AG08396 (cell line): ENCODE measurements at regions not wholly inside any gene's neighbourhood (a gene's known extent, or its start where the extent isn't known, plus 50 kb on each side); places are given as distances from the start of the nearest gene placed in this dataset.
"Not testable (repeated sequence)": the region's sequence is repeated elsewhere in the genome, so short reads cannot be mapped to it uniquely, and the experiment has no call there.

Experiments
- DNase-seq: peaks from one replicate; pipeline ENCODE4 v3.0.0; 2012; ENCODE audit warnings: low spot score, mixed read lengths

DNA sequence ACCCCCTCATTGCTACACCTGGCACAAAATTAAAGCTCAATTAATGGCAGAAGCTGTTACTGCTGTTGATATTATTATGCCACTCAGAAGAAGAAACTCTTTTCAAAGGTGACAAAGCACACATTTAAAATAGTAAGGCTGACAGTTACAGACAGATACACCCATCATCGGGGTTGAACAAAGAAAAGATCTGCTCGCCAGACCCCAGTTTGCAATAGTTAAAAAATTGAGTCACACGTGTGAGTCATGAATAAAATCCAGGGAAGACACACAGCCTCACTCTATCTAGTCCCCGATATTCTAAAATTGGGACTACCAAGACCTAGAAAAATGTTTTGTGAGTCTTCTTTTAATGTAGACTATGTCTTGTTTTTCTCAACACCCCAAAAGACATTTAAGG, 330.0 kb upstream of the SOX9 start:
- DNase-seq = no peak

- no peak for DNase-seq
Observed at GRCh38 chr17:71791311-71791710, 329.5 kb upstream of the SOX9 start.

GRCh38 chr17:71792966-71793365, 327.9 kb upstream of the SOX9 start:
- peak; percentile 30 for DNase-seq

GRCh38 chr17:71793518-71793917, 327.3 kb upstream of the SOX9 start:
- no peak for DNase-seq

DNA sequence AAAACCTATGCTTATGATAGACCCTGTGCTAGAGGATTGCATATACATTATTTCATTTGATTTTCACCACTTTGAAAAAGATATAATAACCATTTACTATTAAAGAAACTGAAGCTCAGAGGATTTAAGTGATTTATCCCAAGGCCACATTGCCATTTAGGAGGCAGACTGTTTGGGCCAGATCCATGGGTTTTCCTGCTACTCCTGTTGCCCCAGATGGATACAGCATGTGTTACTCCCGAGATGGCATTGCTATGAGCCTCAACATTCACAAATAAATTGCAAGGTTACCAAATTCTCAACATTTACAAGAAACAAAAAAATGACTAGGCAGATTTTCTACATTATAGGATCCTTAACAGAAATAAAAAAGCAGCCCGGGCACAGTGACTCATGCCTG, 322.1 kb upstream of the SOX9 start:
- DNase-seq = no peak

GRCh38 chr17:71799657-71800056, 321.2 kb upstream of the SOX9 start:
- no peak for DNase-seq

DNA sequence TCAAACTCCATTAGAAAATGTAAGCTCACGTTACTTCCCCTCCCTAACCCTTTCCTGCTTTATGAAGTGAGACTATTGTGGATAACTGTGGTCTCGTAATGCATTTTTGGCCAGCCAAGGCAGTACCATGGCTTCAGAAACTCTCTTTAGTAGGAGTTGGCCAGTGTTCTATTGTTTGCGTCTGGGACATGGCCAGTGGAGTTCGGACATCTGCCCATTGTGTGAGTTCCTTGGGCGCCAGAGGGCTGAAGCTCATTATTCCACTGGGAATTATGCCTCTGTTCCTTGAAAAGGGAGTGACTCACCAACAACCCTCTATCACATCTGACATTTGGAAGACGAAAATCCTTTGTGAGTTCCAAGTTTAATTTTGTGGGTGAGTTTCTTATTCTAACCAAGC, 319.5 kb upstream of the SOX9 start:
- DNase-seq = no peak

GRCh38 chr17:71802663-71803062, 318.2 kb upstream of the SOX9 start:
- no peak for DNase-seq

- DNase-seq = no peak
Observed at GRCh38 chr17:71803656-71804284, 317.1 kb upstream of the SOX9 start.

DNA sequence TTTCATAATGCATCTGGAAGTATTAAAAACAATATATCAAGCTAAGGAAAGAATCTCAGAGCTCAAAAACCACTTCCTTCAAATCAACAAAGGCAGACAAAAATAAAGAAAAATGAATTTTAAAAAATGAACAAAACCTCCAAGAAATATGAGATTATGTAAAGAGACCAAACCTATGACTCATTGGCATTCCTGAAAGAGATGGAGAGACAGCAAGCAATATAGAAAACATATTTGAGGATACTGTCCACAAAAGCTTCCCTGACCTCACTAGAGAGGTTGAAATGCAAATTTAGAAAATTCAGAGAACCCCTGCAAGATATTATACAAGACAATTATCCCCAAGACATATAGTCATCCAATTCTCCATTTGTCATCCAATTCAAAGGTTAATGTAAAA, 311.3 kb upstream of the SOX9 start:
- no peak for DNase-seq

DNA sequence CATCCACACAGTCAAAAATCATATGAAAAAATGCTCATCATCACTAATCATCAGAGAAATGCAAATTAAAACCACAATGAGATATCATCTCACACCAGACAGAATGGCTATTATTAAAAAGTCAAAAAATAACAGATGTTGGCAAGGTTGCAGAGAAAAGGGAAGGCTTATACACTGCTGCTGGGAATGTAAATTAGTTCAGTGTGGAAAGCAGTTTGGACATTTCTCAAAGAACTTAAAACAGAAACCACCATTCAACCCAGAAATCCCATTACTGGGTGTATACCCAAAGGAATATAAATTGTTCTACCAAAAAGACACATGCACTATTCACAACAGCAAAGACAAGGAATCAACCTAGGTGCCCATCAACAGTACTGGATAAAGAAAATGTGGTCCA, 307.0 kb upstream of the SOX9 start:
- DNase-seq = not testable (repeated sequence)

- no peak for DNase-seq
Observed at GRCh38 chr17:71821511-71821910, 299.3 kb upstream of the SOX9 start.

DNA sequence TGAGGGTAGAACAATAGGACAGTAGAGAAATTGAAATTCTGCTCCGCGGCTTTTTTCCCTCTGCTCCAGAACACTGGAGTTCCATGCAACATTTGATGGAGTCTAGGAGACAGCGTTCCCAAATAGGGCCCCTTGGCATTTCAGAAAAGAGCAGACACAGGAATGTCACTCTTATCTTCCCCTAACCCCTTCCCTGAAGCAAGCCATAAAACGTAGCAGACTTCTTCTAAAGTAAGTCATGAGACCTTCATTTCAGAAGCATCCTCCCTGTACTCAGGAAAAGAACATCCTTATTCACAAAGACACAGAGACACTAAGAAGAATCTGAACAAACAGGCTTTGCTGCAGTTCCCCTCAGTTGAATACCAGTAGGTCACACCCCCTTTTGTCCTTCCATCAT, 296.1 kb upstream of the SOX9 start:
- no peak for DNase-seq

- no peak for DNase-seq
Observed at GRCh38 chr17:71825687-71826086, 295.1 kb upstream of the SOX9 start.

GRCh38 chr17:71828182-71828596, 292.6 kb upstream of the SOX9 start:
- DNase-seq = no peak

- no peak for DNase-seq
Observed at GRCh38 chr17:71830866-71831265, 290.0 kb upstream of the SOX9 start.

GRCh38 chr17:71842986-71843385, 277.8 kb upstream of the SOX9 start:
- DNase-seq = no peak

- DNase-seq = no peak
Observed at GRCh38 chr17:71845337-71845736, 275.5 kb upstream of the SOX9 start.

DNA sequence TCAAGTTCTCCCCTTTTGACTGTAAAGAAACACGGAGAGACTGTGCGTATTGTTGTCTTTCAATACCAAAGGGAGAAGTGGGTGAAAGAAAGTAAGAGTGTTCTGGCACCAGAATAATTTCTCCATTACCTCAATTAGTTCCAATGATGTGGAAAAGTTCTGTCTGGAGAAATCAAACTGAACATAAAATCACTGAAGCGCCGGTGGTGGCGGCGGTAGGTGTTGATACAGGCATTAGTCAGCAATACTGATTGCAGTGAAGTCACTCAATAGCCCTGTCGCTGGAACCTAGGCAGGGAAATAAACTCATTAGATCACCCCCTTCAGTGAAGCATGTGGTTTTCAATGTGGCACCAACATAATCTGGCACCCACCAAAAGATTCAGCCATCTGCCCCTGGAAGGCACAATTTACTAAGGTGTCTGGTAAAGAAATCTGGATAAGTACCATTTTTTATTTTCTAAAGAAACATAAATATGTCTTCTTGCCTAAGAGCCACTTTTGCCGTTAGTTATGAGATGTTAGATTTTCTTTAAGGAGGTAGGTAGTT, 274.2 kb upstream of the SOX9 start:
- DNase-seq = no peak

DNA sequence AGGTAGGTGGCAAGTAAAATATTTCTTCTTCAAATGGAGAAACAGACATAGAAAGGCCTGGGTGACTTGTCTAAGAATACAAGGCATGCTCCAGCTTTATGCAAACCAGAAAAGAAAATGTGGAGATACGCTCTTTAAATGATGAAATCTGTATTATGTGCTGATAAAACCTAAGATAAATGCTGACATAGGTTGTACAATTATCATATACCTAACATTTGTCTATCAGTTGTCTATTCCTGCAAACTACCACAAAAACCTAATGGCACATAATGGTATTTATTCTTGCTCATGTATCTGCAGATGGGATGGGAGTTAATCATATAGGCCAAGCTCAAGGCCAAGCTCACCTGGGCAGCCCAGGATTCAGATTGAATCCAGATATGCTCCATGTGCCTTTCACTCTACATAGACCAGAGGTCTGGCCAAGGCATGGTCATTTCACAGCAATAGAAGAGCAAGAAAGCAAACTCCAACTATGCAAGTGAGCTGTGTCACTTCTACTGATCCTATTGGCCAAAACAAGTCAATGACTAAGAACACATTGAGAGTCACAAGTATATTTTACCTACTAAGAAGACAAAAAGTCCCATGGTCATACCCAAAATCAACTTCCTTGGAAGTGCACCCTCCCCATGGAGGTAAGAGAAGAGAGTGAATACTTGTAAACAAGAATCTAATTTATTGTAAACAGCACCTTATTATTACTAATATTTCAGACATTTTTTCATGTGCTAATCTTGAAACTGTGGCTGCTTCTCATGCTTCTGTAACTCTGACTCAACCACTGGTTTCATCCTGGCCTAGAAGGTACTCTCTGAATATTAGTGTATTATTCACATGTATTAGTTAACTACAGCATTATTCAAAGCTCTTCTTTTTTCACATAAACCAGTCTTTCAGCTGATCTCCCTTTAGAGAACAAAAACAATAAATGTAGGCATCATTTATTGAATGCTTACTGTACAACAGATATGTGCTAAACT, 270.7 kb upstream of the SOX9 start:
- DNase-seq = no peak

DNA sequence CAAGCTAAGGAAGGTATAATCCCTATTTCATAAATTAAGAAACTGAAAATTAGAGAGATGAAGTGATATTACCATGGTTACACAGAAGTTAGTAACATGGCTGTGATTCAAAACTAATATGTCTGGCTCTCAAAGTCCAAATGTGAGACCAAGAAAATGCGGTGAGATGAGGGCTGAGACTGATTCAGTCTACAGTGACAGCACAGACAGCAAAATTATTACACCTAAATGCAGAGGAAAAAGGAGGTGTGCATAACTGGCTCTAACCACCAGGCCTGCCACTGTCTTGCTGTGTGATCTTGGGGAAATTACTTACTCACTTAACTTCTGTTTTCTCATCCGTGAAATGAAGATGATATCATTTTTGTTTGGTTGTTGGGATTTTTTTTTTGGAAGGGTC, 270.0 kb upstream of the SOX9 start:
- no peak for DNase-seq

DNA sequence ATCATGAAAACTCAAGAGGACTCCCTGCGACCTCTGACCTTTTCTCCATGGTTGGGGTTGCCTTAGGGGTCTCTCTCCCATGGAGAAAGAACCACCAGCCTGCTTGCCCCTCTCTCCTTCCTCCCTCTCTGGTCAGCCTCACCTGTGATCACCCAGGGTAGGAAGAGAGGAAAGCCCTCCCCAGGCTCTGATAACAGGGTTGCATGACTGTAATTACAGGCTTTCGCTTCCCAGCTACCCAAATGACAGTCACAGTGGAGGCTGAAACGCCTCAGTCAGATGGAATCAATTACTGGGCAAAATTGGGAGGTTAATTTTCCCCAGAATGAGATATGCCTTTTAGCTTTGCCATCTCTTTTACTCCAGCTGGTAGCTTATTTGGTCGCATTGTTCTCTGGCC, 265.8 kb upstream of the SOX9 start:
- no peak for DNase-seq

DNA sequence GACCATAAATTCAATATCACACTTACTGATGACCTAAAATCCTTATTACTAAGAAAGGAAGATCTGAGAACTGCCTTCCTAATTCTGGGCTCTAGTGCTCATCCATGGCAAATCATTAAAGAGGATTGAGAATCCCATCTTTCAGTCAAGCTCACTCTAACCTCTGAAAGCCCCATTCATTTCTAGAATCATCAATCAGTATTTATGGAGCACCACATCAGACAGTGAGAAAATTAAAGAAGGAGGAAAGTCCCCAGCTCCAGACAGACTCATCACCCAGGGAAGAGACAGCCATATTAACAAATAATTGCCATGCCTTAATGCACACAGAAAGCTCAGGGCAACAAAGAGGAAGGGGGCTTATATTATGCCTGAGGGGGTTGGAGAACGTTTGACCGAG, 256.1 kb upstream of the SOX9 start:
- DNase-seq = no peak
